H7 (cell line): ENCODE measurements at regions not wholly inside any gene's neighbourhood (a gene's known extent, or its start where the extent isn't known, plus 50 kb on each side); places are given as distances from the start of the nearest gene placed in this dataset.
A peak's percentile ranks its signal among the peaks of the same experiment; 100 is the strongest.

Experiments used
- DNase-seq: peaks from one replicate; pipeline ENCODE4 v3.0.0; 2012
- H3K27me3 ChIP-seq: 2 replicates; pipeline ENCODE4 v1.6.0; 2011; ENCODE audit warnings: mild to moderate bottlenecking, low read length; ENCODE audit not compliant: control insufficient read depth, insufficient read depth
- H3K36me3 ChIP-seq: replicated peaks from 2 replicates; pipeline ENCODE4 v1.5.1; 2011; ENCODE audit warnings: low read length; ENCODE audit not compliant: control insufficient read depth, insufficient read depth
- H3K4me3 ChIP-seq: 2 replicates; pipeline ENCODE4 v1.5.1; 2011; ENCODE audit warnings: low read depth, mild to moderate bottlenecking, control low read depth, low read length, moderate library complexity; ENCODE audit not compliant: insufficient read depth

DNA sequence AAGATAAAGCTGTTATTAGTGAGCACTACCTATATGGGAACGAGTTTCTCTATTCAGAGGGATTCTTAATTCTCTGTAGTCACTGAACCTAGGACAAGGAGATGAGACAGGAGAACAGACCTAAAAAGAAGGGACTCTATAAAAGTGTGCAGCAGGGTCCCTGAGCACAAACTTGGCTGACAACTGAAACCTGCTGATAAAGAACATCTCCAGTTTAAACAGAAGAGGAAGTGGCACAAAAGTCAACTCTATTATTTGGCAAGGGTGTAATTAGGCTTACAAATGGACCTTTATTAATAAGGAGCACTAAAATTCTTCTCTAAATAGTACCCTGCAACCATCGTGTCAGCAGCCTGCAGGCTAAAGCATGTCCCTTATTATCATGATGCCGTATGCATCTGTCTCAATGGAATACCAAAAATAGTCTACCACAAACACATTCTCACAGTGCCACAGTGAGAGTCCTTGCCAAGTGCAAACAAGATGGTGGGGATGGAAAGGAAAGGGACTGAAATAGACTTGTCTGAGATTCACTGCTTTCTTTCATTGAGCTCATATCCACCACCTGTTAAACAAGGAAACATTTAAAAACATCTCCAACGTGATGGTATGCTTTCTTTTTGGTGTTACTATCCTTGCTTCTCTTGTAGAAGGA lies 260.2 kb downstream of the INSIG2 start:
- Histone ChIP-seq H3K36me3 (no peaks in the 10 kb centered on the region), H3K27me3 (no peaks in the 10 kb centered on the region), H3K4me3 (no peak overlapping the region)
- DNase-seq = no peak

DNA sequence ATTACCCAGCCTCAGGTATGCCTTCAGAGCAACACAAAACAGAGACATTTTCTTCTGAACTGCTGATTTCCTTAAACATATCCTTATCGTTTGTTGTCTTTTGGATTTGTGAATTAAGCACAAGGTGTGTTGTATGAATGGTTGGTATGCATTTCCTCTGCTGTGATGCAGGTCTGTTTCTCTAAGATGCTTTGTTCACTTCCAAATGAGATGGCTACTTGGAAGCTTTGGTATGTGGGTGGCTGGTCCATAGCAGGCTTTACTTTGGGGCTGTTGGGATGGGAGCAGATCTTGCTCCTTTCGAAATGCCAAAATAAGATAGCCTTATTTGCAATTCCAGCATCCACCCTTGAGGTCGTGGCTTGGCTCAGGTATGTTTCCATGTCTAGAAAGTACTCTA lies 257.2 kb downstream of the INSIG2 start:
- Histone ChIP-seq H3K36me3 (no peaks in the 10 kb centered on the region), H3K27me3 (no peaks in the 10 kb centered on the region), H3K4me3 (no peak overlapping the region)
- no peak for DNase-seq

DNA sequence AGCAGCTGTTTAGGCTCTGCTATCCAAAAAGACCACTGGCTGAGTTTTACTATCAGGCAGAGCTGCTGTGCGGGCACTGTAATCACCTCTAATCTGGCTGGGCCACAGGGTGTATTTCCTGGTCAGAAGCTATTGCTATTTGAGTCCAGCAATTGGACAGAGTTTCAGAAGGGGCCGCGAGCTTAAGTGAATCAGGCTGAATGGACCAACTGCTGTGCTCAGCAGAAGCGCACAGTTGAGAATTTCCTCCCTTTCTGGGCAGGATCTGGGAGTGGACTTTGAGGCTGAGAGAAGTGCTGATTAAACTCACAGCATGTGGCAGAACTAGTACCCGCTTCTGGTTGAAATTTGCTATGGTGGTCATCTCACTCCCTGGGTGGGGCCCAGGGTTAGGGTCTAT lies 251.8 kb downstream of the INSIG2 start:
- Histone ChIP-seq H3K36me3 (no peaks in the 10 kb centered on the region), H3K4me3 (no peak overlapping the region), H3K27me3 (no peaks in the 10 kb centered on the region)
- DNase-seq = no peak

DNA sequence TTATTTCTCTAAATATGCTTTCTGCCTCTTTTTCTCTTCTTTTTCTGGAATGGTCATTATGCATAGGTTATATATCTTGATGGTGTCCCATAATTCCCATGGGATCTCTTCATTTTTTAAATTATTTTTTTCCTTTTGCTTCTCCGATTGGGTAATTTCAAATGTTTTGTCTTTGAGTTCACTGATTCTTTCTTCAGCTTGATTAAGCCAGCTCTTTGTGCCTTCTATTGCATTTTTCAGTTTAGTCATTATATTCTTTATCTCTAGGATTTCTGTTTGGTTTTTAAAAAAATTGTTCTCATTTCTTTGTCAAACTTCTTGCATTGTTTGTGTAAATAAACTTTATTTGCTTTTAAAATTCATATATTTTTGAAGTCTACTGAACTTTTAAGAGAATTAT lies 251.1 kb downstream of the INSIG2 start:
- Histone ChIP-seq H3K27me3 (no peaks in the 10 kb centered on the region), H3K36me3 (no peaks in the 10 kb centered on the region), H3K4me3 (no peak overlapping the region)
- DNase-seq = no peak

DNA sequence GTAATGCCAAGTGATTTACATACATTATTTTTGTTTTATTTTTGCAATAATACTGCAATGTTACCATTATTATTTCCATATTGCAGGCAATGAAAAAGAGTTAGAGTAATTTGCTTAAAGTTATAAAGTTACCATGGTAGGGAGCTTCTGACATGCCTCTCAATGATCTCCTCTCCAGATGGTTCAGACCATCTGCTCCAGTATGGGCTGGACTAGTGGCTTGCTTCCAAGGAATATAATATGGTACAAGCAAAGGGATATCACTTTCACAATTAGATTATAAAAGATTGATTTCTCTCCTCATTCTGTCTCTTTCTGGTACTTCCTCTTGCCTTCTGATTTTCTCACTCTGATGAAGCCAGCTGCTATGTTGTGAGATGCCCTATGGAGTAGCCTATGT lies 245.4 kb downstream of the INSIG2 start:
- Histone ChIP-seq H3K4me3 (no peak overlapping the region), H3K27me3 (no peaks in the 10 kb centered on the region), H3K36me3 (no peaks in the 10 kb centered on the region)
- DNase-seq = no peak

DNA sequence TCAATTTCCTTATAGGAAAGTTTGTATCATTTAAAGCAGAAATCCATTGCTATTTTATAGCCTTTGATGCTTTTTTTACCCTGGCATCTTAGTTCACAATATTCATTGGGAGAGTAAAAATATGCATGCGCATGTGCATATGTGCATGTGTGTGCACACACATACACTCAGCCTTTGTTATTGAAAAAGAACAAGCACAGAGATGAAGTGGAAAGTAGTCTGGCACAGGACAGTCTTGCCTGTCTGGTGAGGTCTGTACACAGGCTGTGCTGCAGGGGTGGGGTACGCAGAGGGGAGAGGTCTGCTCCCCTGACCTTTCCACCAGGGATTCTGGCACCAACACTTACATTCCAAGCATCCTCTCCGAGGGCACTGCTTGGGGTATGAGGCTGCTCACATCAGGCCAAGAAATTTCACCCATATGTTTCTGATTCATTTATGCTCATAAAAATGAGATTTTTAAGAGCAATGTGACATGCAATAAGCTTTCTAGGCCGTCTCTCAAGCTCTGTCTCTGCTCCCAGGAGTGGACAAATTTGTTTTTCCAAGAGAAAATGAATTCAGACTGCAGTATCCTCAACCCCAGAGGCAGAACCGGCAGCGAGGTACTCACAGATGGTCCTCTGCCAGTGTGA lies 237.2 kb downstream of the INSIG2 start:
- no peak for DNase-seq
- Histone ChIP-seq H3K36me3 (no peaks in the 10 kb centered on the region), H3K4me3 (no peak overlapping the region), H3K27me3 (no peaks in the 10 kb centered on the region)

DNA sequence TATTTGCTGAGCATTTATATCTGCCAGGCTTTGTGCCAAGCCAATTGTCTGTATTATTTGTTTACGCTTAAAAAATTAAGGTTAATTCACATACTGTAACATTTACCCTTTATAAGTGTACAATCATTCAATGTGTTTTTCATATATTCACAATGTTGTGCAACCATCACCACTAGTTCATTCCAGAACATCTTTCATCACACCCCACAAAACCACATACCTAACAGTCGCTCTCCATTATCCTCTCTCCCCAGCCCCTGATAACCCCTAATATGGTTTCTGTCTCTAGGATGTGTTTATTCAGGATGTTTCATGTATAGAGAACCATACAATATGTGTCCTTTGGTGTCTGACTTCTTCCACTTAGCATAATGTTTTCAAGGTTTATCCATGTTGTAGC lies 234.1 kb downstream of the INSIG2 start:
- H3K4me3 ChIP-seq = no peak overlapping the region
- no peaks in the 10 kb centered on the region for H3K36me3 ChIP-seq
- no peak for DNase-seq
- H3K27me3 ChIP-seq = no peaks in the 10 kb centered on the region

DNA sequence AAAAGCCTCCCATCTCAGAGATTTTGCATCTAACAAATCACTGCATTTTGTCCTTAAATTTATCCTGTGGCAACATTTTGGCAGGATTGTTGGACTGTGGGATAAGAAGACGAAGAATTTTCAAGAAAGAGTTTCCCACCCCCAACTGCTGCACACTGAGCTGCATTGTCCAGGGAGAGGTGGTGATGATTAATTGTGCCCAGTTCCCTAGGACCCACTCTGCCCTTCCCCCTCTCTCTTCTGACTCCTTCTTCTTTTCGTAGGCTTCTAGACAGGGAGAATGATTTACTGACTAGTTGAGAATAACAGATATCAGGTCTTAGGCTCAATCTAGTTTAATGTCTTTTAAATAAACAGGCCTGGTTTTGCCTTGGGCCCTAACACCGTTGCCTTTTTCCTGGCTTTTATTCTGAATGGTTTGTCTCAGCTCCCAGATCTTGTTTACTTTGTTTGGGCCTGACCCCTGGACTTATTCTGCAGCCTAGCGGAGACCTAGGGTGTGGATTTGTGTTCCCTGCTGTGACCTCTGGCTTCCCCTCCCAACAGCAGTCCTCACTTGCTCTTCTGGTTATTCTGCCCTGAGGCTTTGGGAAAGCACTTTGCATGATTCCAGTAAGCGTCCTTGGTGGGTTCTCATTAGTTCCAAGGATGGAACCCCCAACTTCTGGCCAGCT lies 233.3 kb downstream of the INSIG2 start:
- no peaks in the 10 kb centered on the region for H3K27me3 ChIP-seq
- no peak for DNase-seq
- H3K4me3 ChIP-seq = no peak overlapping the region
- no peaks in the 10 kb centered on the region for H3K36me3 ChIP-seq

DNA sequence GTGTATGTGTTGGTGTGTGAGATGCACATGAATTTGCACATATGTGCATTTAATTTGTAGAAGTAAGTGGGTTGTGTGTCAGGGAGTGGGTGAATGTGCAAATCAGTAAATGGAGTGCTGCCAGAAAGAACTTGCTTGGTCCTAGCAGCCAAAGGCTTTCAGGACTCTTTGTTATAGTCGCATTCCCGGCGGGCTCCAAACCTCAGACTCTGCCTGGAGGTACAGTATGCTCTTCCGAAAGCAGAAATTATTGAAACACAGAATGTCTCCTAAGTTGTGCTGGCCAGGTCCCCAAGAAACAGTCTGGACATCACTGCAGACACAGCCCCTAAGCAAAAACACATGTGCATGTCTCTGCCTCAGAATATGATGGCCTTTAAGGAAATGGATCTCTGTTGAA lies 232.4 kb downstream of the INSIG2 start:
- H3K4me3 ChIP-seq = no peak overlapping the region
- no peaks in the 10 kb centered on the region for H3K36me3 ChIP-seq
- DNase-seq = no peak
- no peaks in the 10 kb centered on the region for H3K27me3 ChIP-seq

DNA sequence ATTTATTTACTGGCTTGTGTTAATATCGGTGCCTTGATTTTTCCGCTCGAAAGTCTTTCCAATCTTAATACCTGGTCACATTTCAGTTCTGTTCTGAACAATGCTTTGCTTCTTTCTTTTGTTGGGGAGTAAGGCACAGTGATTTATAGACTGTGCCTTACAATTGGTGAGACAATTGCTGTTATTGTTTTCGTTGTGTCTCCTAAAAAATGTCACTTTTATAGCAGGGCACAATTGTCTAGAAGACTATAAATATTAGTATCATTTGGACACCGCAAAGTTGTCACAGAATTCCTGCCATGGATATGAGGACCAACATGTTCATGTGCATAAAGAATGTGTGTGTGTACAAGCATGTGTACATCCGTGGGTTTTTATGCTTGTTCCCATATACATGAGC lies 231.9 kb downstream of the INSIG2 start:
- Histone ChIP-seq H3K36me3 (no peaks in the 10 kb centered on the region), H3K27me3 (no peaks in the 10 kb centered on the region), H3K4me3 (no peak overlapping the region)
- DNase-seq = no peak

DNA sequence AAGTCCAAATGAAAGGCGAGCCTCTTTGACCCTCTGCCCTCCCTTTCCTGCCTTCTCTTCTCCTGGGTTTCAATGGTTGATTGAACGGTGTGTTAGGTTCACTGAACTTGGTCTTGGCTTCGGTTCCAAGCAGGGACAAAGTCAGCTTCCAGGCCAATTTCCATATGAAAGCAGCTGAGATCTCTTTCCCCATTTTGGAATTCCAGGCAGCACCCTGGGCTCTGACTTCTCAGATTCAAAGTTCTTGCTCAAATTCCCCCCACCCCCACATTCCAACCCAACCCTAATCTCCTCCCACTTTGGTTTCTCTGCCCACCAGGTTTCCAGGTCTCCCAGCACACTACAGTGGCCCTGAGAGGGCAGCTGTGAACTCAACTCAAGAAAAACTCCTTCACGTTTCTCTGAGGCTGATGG lies 231.0 kb downstream of the INSIG2 start:
- no peak overlapping the region for H3K4me3 ChIP-seq
- H3K36me3 ChIP-seq = no peaks in the 10 kb centered on the region
- DNase-seq = peak; percentile 32
- H3K27me3 ChIP-seq = no peaks in the 10 kb centered on the region

DNA sequence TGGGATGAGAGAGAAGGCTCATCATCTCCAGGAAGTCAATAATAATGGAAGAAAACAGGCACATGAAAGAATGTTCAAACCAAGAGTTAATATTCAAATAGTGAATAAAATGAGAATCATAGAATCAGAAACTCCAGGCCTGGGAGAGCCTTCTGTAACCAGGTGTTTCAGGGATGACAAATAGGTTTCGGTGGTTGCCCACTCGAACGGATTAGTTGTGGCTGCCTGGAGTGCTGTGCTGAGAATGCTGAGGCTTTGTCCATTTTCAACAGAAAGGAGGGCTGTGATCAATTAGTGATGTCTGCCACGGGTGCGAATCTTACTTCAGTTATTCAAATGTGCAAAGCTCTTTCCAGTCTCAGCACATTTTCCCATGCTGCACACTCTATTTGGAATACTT lies 227.3 kb downstream of the INSIG2 start:
- Histone ChIP-seq H3K27me3 (no peaks in the 10 kb centered on the region), H3K4me3 (no peak overlapping the region), H3K36me3 (no peaks in the 10 kb centered on the region)
- DNase-seq = no peak

DNA sequence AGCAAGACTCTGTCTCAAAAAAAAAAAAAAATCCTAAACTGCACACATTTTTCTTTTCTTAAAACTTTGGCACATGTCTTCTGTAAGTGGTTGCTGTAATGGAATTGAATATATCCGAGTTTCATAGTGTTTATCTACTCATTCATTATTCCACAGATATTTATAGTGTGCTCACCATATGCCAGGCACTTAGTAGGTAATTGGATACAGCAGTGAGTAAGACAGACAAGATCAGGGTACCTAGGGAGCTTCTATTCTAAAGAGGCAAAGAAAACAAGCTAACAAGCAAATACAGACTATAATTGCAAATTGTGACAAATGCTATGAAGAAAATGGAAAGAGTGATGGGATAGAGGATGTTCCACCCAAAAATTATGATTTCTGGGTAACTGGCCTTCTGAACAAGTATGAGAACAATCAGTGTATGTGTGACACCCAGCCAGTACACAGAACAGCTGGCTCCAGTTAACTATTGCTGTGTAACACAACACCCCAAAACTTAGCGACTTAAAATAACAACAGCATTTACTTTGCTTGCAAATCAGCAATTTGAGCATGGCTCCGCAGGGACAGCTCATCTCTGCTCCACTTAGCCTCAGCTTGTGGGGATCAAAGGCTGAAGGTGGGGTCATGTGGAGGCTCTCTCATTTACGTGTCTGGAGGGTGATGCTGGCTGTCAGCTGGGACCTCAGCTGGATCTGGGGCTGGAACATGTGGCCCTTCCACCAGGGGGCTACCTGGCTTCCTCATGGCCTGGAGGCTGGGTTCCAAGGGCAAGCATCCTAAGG lies 224.9 kb downstream of the INSIG2 start:
- DNase-seq = peak; percentile 16
- Histone ChIP-seq H3K36me3 (no peaks in the 10 kb centered on the region), H3K27me3 (peaks cover 3% of the 10 kb centered on the region)

DNA sequence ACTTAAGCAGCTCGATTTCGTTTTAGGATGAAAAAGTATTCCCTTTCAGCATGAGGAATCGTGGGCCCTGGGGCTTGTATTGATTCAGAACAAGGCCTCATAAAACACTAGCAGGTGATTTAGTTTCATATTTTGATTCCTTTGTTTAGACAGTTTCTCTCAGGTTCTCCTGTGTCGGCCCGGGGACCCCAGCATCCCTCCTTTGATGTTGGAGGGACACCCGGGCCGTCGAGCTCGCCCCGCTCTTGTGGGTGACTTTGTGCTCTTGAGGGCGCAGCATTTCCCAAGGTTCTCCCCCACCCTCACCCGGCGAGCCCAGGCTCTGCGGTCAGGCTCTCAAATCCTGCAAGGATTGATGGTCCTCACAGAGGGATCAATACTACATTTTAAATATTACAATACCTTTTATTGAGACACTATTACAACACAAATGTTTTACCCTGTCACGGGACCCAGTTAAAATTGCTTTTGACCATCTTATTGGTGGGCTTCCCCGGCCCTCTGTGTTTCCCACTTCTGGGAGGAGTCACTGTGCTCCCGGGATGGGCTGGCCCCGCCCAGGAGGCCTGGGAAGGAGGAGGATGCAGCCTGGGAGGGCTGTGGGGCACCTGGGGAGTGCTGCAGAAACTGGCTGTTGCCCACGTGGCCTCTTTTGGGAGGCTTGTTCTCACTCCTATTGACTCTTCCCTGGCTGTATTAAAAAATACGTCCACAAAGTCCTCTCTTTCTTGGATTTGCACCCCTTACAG lies 222.6 kb downstream of the INSIG2 start:
- Histone ChIP-seq H3K4me3 (peak overlapping the region; percentile 60), H3K36me3 (no peaks in the 10 kb centered on the region), H3K27me3 (peaks cover 3% of the 10 kb centered on the region)
- peak; percentile 77 for DNase-seq

More for the DNA sequence above, 224.9 kb downstream of the INSIG2 start:
- H3K4me3 ChIP-seq = no peak overlapping the region
